K562 (cell line): ENCODE measurements at regions not wholly inside any gene's neighbourhood (a gene's known extent, or its start where the extent isn't known, plus 50 kb on each side); places are given as distances from the start of the nearest gene placed in this dataset.
A peak's percentile ranks its signal among the peaks of the same experiment; 100 is the strongest.

ENCODE experiments used
- ATAC-seq: fragments of 200-7000 bp; cut with Tn5 transposase; 3 replicates; pipeline ENCODE4 v1.9.1; 2020; ENCODE audit warnings: moderate library complexity
- BruUV-seq: library from RNA; stranded (reverse); fragments of 400-500 nt; replicated peaks from 2 replicates; lab custom pipeline; 2021; lab: Mats Ljungman, UMichigan
- CTCF ChIA-PET: fragments of 300-600 bp; formaldehyde crosslinking; extraction: SDS; loops from one replicate; lab custom pipeline; 2021; ENCODE audit warnings: low intra/inter-chr PET ratio; lab: Yijun Ruan, JAX
- POLR2A ChIA-PET: fragments of 300-600, 350-650 bp; sonication (Branson Sonifier 250); formaldehyde crosslinking; extraction: SDS; loops from one replicate; lab custom pipeline; 2021; ENCODE audit warnings: antibody characterized with exemption, inconsistent platforms; lab: Yijun Ruan, JAX
- DNase-seq, 4 experiments: peaks; one replicate each; pipeline versions ENCODE4 v3.0.0 to v3.0.0-alpha.2; 2011 to 2018; ENCODE audit warnings: low spot score in 3 of 4, mixed read lengths in 3 of 4; ENCODE audit errors: extremely low read depth in 1 of 4
- FAIRE-seq: peaks from 2 replicates; lab custom pipeline; 2011; peaks lifted over from hg19 to GRCh38; lab: Jason Lieb, UNC
- H2AFZ ChIP-seq: 2 replicates; pipeline ENCODE4 v1.6.0; 2011; ENCODE audit warnings: low read depth, low read length, control low read depth, inconsistent platforms
- H3K27ac ChIP-seq: fragments of 200-600 bp; 3 replicates; pipeline ENCODE4 v1.8.0; 2011; ENCODE audit warnings: low read depth, mild to moderate bottlenecking, control low read depth, inconsistent platforms, low read length, moderate library complexity, mixed read lengths; ENCODE audit errors: extremely low read depth
- H3K27me3 ChIP-seq, 2 experiments: fragments of 300-600 bp in 1 of 2; 2 replicates in 1 of 2; 3 replicates in 1 of 2; pipeline versions ENCODE4 v1.6.0 to v1.8.0; 2011; ENCODE audit warnings: inconsistent platforms in 2 of 2, low read length in 2 of 2, mild to moderate bottlenecking in 1 of 2, mixed read lengths in 1 of 2, moderate library complexity in 1 of 2; ENCODE audit not compliant: control insufficient read depth in 2 of 2, insufficient read depth in 2 of 2
- H3K36me3 ChIP-seq: fragments of 300-600 bp; 3 replicates; pipeline ENCODE4 v1.8.0; 2011; ENCODE audit warnings: mild to moderate bottlenecking, low read length, inconsistent platforms; ENCODE audit not compliant: control insufficient read depth, insufficient read depth
- H3K4me1 ChIP-seq, 2 experiments: fragments of 200-600 bp in 1 of 2; replicated peaks in 1 of 2; 2 replicates in 1 of 2; 3 replicates in 1 of 2; pipeline versions ENCODE4 v1.5.1 to v1.8.0; 2011; ENCODE audit warnings: inconsistent platforms in 2 of 2, low read length in 2 of 2, mild to moderate bottlenecking in 1 of 2, mixed read lengths in 1 of 2, moderate library complexity in 1 of 2; ENCODE audit not compliant: control insufficient read depth in 2 of 2, insufficient read depth in 2 of 2
- H3K4me2 ChIP-seq: 2 replicates; pipeline ENCODE4 v1.6.1; 2011; ENCODE audit warnings: low read length, control low read depth, inconsistent platforms, mixed read lengths; ENCODE audit not compliant: insufficient read depth
- H3K4me3 ChIP-seq: fragments of 200-600 bp; sonication (generic), shearing (Covaris generic); 2 replicates; pipeline ENCODE4 v1.5.1; 2016; ENCODE audit warnings: control low read depth, inconsistent platforms
- H3K79me2 ChIP-seq: fragments of 200-600 bp; 3 replicates; pipeline ENCODE4 v1.8.0; 2011; ENCODE audit warnings: low read length, inconsistent platforms; ENCODE audit not compliant: control insufficient read depth, insufficient read depth
- H3K9ac ChIP-seq, 2 experiments: 2 replicates each; pipeline versions ENCODE4 v1.6.0 to v1.6.1; 2011; ENCODE audit warnings: low read depth in 2 of 2, low read length in 2 of 2, control low read depth in 1 of 2, inconsistent platforms in 1 of 2, mild to moderate bottlenecking in 1 of 2, mixed read lengths in 1 of 2; ENCODE audit not compliant: insufficient read depth in 1 of 2
- H3K9me1 ChIP-seq: one replicate; pipeline ENCODE4 v1.6.0; 2011; ENCODE audit warnings: inconsistent platforms, mild to moderate bottlenecking, low read length, moderate library complexity; ENCODE audit not compliant: control insufficient read depth, insufficient read depth
- H3K9me3 ChIP-seq: replicated peaks from 2 replicates; pipeline ENCODE4 v1.5.1; 2011; ENCODE audit warnings: low read depth, low read length, inconsistent platforms; ENCODE audit not compliant: control insufficient read depth, insufficient read depth
- H4K20me1 ChIP-seq: replicated peaks from 2 replicates; pipeline ENCODE4 v1.6.1; 2011; ENCODE audit warnings: low read length, inconsistent platforms, mixed read lengths; ENCODE audit not compliant: control insufficient read depth, insufficient read depth
- CEBPG ChIP-seq, 3 experiments: fragments of 200-800 bp in 1 of 3; sonication (Bioruptor generic) in 1 of 3; sonication (generic) in 1 of 3; formaldehyde crosslinking in 1 of 3; IDR thresholded peaks in 2 of 3; conservative IDR thresholded peaks in 1 of 3; 2 replicates each; pipeline versions ENCODE4 v1.6.1 to v1.8.0; 2016 to 2022; ENCODE audit warnings: missing compliant biosample characterization in 2 of 3, missing genetic modification characterization in 2 of 3, mild to moderate bottlenecking in 1 of 3, missing genetic modification reagents in 1 of 3
- POLR2G ChIP-seq: fragments of 200-400 bp; formaldehyde crosslinking; IDR thresholded peaks from 2 replicates; pipeline ENCODE4 v1.6.1; 2017; ENCODE audit warnings: low read depth, mild to moderate bottlenecking, antibody characterized with exemption, low read length, moderate library complexity
- POLR3G ChIP-seq: IDR thresholded peaks from 2 replicates; pipeline ENCODE4 v1.6.1; 2011; ENCODE audit not compliant: insufficient read length, insufficient replicate concordance; ENCODE audit errors: extremely low read depth
- SIN3B ChIP-seq: fragments of 450-650 bp; IDR thresholded peaks from 2 replicates; pipeline ENCODE4 v1.6.1; 2017; ENCODE audit warnings: low read depth, mild to moderate bottlenecking, moderate library complexity
- WGBS: fragments of 100-300 bp; shearing (Covaris generic); methylation state at CpG from one replicate; pipeline ENCODE4 v1.1.6; 2016; ENCODE audit warnings: low coverage, mixed read lengths; ENCODE audit not compliant: insufficient coverage; ENCODE audit errors: missing lambda C conversion rate; 5-methylcytosine and 5-hydroxymethylcytosine counted together
- in situ Hi-C: fragments of 300-500 bp; cut with MboI; formaldehyde crosslinking; loops from 4 replicates; pipeline ENCODE4 v1.15.0; 2018; ENCODE audit warnings: inconsistent platforms, mixed read lengths
- intact Hi-C: fragments of 100-400 bp; cut with micrococcal nuclease; formaldehyde crosslinking; loops from 2 replicates; pipeline ENCODE4 v1.14.2; 2022
- TF ChIP-seq, protein P1 (sequence below): fragments of 450-650 bp; formaldehyde crosslinking; IDR thresholded peaks from 2 replicates; pipeline ENCODE4 v1.4.0; 2020; ENCODE audit warnings: mild to moderate bottlenecking, mixed read lengths
- TF ChIP-seq, protein P2 (sequence below): fragments of 450-650 bp; IDR thresholded peaks from 2 replicates; pipeline ENCODE4 v1.6.1; 2016; ENCODE audit warnings: low read depth

DNA sequence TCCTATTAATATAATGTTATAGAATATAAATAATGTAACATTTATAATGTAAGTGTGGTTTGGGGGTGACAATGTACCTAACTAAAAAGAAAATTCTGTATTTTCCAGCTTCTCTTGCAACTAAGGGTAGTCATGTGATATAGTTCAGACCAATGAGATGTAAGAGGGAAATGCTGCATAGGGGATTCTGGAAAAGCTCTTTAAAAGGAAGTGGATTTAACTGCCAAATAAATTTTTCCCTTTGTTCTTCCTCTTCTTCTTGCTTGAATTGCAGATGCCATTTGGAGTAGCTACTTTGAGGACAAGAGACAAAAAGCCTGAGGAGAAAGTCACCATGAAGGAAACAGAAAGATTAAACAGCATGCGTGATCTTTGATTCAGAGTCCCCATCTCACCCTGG, 194.3 kb downstream of the PTEN start (continued):
- TF ChIP-seq, protein P1, sequence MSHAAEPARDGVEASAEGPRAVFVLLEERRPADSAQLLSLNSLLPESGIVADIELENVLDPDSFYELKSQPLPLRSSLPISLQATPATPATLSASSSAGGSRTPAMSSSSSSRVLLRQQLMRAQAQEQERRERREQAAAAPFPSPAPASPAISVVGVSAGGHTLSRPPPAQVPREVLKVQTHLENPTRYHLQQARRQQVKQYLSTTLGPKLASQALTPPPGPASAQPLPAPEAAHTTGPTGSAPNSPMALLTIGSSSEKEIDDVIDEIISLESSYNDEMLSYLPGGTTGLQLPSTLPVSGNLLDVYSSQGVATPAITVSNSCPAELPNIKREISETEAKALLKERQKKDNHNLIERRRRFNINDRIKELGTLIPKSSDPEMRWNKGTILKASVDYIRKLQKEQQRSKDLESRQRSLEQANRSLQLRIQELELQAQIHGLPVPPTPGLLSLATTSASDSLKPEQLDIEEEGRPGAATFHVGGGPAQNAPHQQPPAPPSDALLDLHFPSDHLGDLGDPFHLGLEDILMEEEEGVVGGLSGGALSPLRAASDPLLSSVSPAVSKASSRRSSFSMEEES (CRISPR knock-in tag): peak; percentile 26; the same call in 1 of the 2 replicates

DNA sequence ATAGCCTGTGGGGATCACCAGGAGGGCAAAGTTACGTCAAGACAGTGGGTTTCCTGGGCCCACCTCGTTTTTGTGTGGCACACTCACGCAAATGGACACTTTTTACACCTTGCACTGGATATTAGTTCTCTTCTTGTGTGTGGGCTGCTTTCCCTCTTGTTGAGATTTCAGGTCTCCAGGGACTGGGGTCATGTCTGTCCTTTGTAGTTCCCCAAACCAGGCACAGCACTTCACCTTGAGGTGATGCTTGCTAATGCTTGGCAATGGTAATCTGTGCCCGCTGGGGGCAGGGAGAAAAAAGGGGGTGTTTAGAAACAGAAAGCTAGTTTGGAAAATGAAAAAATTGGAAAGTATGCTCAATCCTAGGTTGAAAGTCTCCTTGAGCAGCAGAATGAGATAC, 195.3 kb downstream of the PTEN start:
- ATAC-seq (no peak), DNase-seq (no peak), FAIRE-seq (no peak)
- WGBS: 6% methylated on average over 3 of the region's 4 CpGs
- TF ChIP-seq, protein P2, sequence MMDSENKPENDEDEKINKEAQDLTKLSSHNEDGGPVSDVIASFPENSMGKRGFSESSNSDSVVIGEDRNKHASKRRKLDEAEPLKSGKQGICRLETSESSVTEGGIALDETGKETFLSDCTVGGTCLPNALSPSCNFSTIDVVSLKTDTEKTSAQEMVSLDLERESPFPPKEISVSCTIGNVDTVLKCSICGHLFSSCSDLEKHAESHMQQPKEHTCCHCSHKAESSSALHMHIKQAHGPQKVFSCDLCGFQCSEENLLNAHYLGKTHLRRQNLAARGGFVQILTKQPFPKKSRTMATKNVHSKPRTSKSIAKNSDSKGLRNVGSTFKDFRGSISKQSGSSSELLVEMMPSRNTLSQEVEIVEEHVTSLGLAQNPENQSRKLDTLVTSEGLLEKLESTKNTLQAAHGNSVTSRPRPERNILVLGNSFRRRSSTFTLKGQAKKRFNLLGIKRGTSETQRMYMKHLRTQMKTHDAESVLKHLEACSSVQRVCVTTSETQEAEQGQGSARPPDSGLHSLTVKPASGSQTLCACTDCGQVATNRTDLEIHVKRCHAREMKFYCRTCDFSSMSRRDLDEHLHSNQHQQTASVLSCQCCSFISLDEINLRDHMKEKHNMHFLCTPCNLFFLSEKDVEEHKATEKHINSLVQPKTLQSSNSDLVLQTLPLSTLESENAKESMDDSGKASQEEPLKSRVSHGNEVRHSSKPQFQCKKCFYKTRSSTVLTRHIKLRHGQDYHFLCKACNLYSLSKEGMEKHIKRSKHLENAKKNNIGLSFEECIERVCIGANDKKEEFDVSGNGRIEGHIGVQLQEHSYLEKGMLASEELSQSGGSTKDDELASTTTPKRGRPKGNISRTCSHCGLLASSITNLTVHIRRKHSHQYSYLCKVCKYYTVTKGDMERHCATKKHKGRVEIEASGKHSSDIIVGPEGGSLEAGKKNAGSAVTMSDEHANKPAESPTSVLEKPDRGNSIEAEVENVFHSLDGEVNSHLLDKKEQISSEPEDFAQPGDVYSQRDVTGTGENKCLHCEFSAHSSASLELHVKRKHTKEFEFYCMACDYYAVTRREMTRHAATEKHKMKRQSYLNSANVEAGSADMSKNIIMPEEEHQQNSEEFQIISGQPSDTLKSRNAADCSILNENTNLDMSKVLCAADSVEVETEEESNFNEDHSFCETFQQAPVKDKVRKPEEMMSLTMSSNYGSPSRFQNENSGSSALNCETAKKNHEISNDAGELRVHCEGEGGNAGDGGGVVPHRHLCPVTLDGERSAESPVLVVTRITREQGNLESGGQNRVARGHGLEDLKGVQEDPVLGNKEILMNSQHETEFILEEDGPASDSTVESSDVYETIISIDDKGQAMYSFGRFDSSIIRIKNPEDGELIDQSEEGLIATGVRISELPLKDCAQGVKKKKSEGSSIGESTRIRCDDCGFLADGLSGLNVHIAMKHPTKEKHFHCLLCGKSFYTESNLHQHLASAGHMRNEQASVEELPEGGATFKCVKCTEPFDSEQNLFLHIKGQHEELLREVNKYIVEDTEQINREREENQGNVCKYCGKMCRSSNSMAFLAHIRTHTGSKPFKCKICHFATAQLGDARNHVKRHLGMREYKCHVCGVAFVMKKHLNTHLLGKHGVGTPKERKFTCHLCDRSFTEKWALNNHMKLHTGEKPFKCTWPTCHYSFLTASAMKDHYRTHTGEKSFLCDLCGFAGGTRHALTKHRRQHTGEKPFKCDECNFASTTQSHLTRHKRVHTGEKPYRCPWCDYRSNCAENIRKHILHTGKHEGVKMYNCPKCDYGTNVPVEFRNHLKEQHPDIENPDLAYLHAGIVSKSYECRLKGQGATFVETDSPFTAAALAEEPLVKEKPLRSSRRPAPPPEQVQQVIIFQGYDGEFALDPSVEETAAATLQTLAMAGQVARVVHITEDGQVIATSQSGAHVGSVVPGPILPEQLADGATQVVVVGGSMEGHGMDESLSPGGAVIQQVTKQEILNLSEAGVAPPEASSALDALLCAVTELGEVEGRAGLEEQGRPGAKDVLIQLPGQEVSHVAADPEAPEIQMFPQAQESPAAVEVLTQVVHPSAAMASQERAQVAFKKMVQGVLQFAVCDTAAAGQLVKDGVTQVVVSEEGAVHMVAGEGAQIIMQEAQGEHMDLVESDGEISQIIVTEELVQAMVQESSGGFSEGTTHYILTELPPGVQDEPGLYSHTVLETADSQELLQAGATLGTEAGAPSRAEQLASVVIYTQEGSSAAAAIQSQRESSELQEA: no peak
- TF ChIP-seq SIN3B (no peak), POLR2G (no peak), CEBPG (CRISPR knock-in tag; IDR thresholded peaks at IDR 0.05) (no peak), CEBPG (tag; conservative IDR thresholded peaks at IDR 0.05 in 1 of 2, IDR thresholded peaks at IDR 0.05 in 1 of 2) (no peak), POLR3G (no peak)
- POLR2A ChIA-PET: no interaction called here
- no peaks in the 10 kb centered on the region for H3K9me3 ChIP-seq
- H3K27me3 ChIP-seq: no peaks in the 10 kb centered on the region
- intact Hi-C loops (no loop called here), in situ Hi-C loops (no loop called here)
- no peak overlapping the region for H3K9ac ChIP-seq
- no peaks in the 10 kb centered on the region for H4K20me1 ChIP-seq
- BruUV-seq: no TSS peak
- CTCF ChIA-PET: no interaction called here
- no peak overlapping the region for H3K4me2 ChIP-seq
- no peak overlapping the region for H2AFZ ChIP-seq
- H3K36me3 ChIP-seq: no peaks in the 10 kb centered on the region
- H3K9me1 ChIP-seq: no peaks in the 10 kb centered on the region
- no peaks in the 10 kb centered on the region for H3K79me2 ChIP-seq
- H3K27ac ChIP-seq: no peak overlapping the region
- H3K4me1 ChIP-seq: no peaks in the 10 kb centered on the region; a peak in 1 of 5 replicates
- no peak overlapping the region for H3K4me3 ChIP-seq
